HCT116 (cell line): ENCODE measurements at regions not wholly inside any gene's neighbourhood (a gene's known extent, or its start where the extent isn't known, plus 50 kb on each side); places are given as distances from the start of the nearest gene placed in this dataset.

Experiments used
- ATAC-seq: fragments of 200-7000 bp; cut with Tn5 transposase; 2 replicates; pipeline ENCODE4 v1.9.1; 2020; ENCODE audit warnings: mild to moderate bottlenecking, moderate library complexity
- BruUV-seq: library from RNA; stranded (reverse); fragments of 400-500 nt; replicated peaks from 2 replicates; lab custom pipeline; 2021; lab: Mats Ljungman, UMichigan
- CTCF ChIA-PET: fragments of 300-600 bp; sonication (Branson Sonifier 250); formaldehyde crosslinking; loops from one replicate; lab custom pipeline; 2021; ENCODE audit warnings: antibody characterized with exemption; lab: Charles Lee
- POLR2A ChIA-PET: fragments of 300-600, 350-600 bp; sonication (Branson Sonifier 250); formaldehyde crosslinking; loops from one replicate; lab custom pipeline; 2021; ENCODE audit warnings: antibody characterized with exemption; lab: Charles Lee
- RAD21 ChIA-PET, 2 experiments: fragments of 300-600 bp; sonication (Branson Sonifier 250); formaldehyde crosslinking; loops; one replicate each; lab custom pipeline; 2023; ENCODE audit warnings: low total read pairs in 2 of 2; ENCODE audit not compliant: uncharacterized antibody in 2 of 2, unreplicated experiment in 2 of 2, low non-redundant PET in 1 of 2; lab: Charles Lee
- DNase-seq: peaks from one replicate; pipeline ENCODE4 v3.0.0-alpha.2; 2010; ENCODE audit warnings: low read depth, low spot score
- H2AFZ ChIP-seq: fragments of 200-600 bp; shearing (Covaris generic), sonication (generic); 2 replicates; pipeline ENCODE4 v1.6.1; 2017; ENCODE audit warnings: low read depth, mixed run types, mixed read lengths, antibody characterized with exemption, low read length; ENCODE audit not compliant: poor library complexity, severe bottlenecking
- H3K27ac ChIP-seq: 2 replicates; pipeline ENCODE4 v1.5.1; 2012; ENCODE audit warnings: low read depth, low read length
- H3K27me3 ChIP-seq: fragments of 200-600 bp; sonication (generic); 2 replicates; pipeline ENCODE4 v1.6.1; 2016; ENCODE audit warnings: mixed run types, low read length, mixed read lengths; ENCODE audit not compliant: insufficient read depth
- H3K36me3 ChIP-seq, 2 experiments: fragments of 200-500 bp in 1 of 2; fragments of 200-600 bp in 1 of 2; sonication (Bioruptor generic) in 1 of 2; sonication (generic) in 1 of 2; 2 replicates each; pipeline versions ENCODE4 v1.5.1 to v1.6.1; 2014 to 2016; ENCODE audit warnings: low read length in 2 of 2, inconsistent platforms in 1 of 2, mixed read lengths in 1 of 2, mixed run types in 1 of 2; ENCODE audit not compliant: insufficient read depth in 2 of 2, control insufficient read depth in 1 of 2
- H3K4me1 ChIP-seq, 2 experiments: fragments of 200-600 bp in 1 of 2; sonication (generic) in 1 of 2; 2 replicates each; pipeline versions ENCODE4 v1.5.1 to v1.6.1; 2012 to 2017; ENCODE audit warnings: low read length in 2 of 2, inconsistent platforms in 1 of 2, mild to moderate bottlenecking in 1 of 2, mixed read lengths in 1 of 2, mixed run types in 1 of 2, moderate library complexity in 1 of 2; ENCODE audit not compliant: insufficient read depth in 2 of 2, control insufficient read depth in 1 of 2
- H3K4me2 ChIP-seq: fragments of 200-600 bp; sonication (generic); 2 replicates; pipeline ENCODE4 v1.6.1; 2017; ENCODE audit warnings: mixed run types, low read length, mixed read lengths
- H3K4me3 ChIP-seq, 2 experiments: fragments of 200-600 bp in 1 of 2; sonication (generic) in 1 of 2; replicated peaks in 1 of 2; 2 replicates each; pipeline ENCODE4 v1.5.1; 2011 to 2016; ENCODE audit warnings: low read length in 2 of 2, control low read depth in 1 of 2, low read depth in 1 of 2, mild to moderate bottlenecking in 1 of 2, mixed read lengths in 1 of 2, mixed run types in 1 of 2
- H3K79me2 ChIP-seq: fragments of 200-600 bp; sonication (generic); 2 replicates; pipeline ENCODE4 v1.6.1; 2017; ENCODE audit warnings: mild to moderate bottlenecking, mixed run types, low read length, moderate library complexity, mixed read lengths; ENCODE audit not compliant: insufficient read depth
- H3K9ac ChIP-seq: fragments of 200-600 bp; sonication (generic); 2 replicates; pipeline ENCODE4 v1.6.1; 2016; ENCODE audit warnings: low read length, mixed read lengths
- H3K9me2 ChIP-seq: fragments of 200-600 bp; sonication (generic), shearing (Covaris generic); 2 replicates; pipeline ENCODE4 v1.6.1; 2017; ENCODE audit warnings: mixed run types, mild to moderate bottlenecking, moderate library complexity; ENCODE audit not compliant: insufficient read depth
- H3K9me3 ChIP-seq, 2 experiments: fragments of 200-500 bp in 1 of 2; fragments of 200-600 bp in 1 of 2; sonication (Bioruptor generic) in 1 of 2; sonication (generic) in 1 of 2; 2 replicates each; pipeline ENCODE4 v1.6.1; 2014 to 2017; ENCODE audit warnings: low read length in 2 of 2, mixed read lengths in 2 of 2, inconsistent platforms in 1 of 2, low read depth in 1 of 2, mild to moderate bottlenecking in 1 of 2, mixed run types in 1 of 2, moderate library complexity in 1 of 2; ENCODE audit not compliant: control insufficient read depth in 1 of 2, insufficient read depth in 1 of 2
- H4K20me1 ChIP-seq: fragments of 200-600 bp; sonication (generic), shearing (Covaris generic); 2 replicates; pipeline ENCODE4 v1.6.1; 2017; ENCODE audit warnings: mixed run types, mild to moderate bottlenecking, moderate library complexity; ENCODE audit not compliant: insufficient read depth
- CBX3 ChIP-seq: IDR thresholded peaks from 2 replicates; pipeline ENCODE4 v1.6.1; 2012; ENCODE audit warnings: low read depth
- ELF1 ChIP-seq: IDR thresholded peaks from 2 replicates; pipeline ENCODE4 v1.6.1; 2012; ENCODE audit warnings: low read depth, borderline replicate concordance
- EZH2 ChIP-seq: fragments of 200-600 bp; sonication (generic); IDR thresholded peaks from 2 replicates; pipeline ENCODE4 v1.6.1; 2017; ENCODE audit warnings: antibody characterized with exemption, mixed run types
- EZH2phosphoT487 ChIP-seq: fragments of 200-600 bp; IDR thresholded peaks from 2 replicates; pipeline ENCODE4 v1.6.1; 2018; ENCODE audit warnings: antibody characterized with exemption, borderline replicate concordance
- JUND ChIP-seq: IDR thresholded peaks from 2 replicates; pipeline ENCODE4 v1.6.1; 2012
- POLR2A ChIP-seq: IDR thresholded peaks from 2 replicates; pipeline ENCODE4 v1.7.0; 2011; ENCODE audit warnings: borderline replicate concordance; ENCODE audit not compliant: insufficient read depth, insufficient read length; ENCODE audit errors: extremely low read depth
- POLR2AphosphoS5 ChIP-seq: IDR thresholded peaks from 2 replicates; pipeline ENCODE4 v1.6.1; 2011; ENCODE audit warnings: mild to moderate bottlenecking, low read depth, low read length, moderate library complexity
- RAD21 ChIP-seq: IDR thresholded peaks from 2 replicates; pipeline ENCODE4 v1.6.1; 2012; ENCODE audit warnings: low read depth, mild to moderate bottlenecking
- SP1 ChIP-seq: IDR thresholded peaks from 2 replicates; pipeline ENCODE4 v1.6.1; 2012; ENCODE audit warnings: low read depth
- SRF ChIP-seq: IDR thresholded peaks from 2 replicates; pipeline ENCODE4 v1.6.1; 2012; ENCODE audit warnings: low read depth
- YY1 ChIP-seq: IDR thresholded peaks from 2 replicates; pipeline ENCODE4 v1.6.1; 2011; ENCODE audit warnings: low read length, low read depth, moderate library complexity, mild to moderate bottlenecking; ENCODE audit not compliant: insufficient replicate concordance; ENCODE audit errors: extremely low read depth
- intact Hi-C: fragments of 100-400 bp; cut with micrococcal nuclease; formaldehyde crosslinking; loops from 2 replicates; pipeline ENCODE4 v1.10.0; 2022
- TF ChIP-seq, protein P1 (sequence below): IDR thresholded peaks from 2 replicates; pipeline ENCODE4 v1.6.1; 2012
- TF ChIP-seq, protein P2 (sequence below): IDR thresholded peaks from 2 replicates; pipeline ENCODE4 v1.6.1; 2012; ENCODE audit warnings: low read depth
- TF ChIP-seq, protein P3 (sequence below): IDR thresholded peaks from 2 replicates; pipeline ENCODE4 v1.6.1; 2011; ENCODE audit warnings: mild to moderate bottlenecking, low read length, moderate library complexity; ENCODE audit not compliant: insufficient replicate concordance; ENCODE audit errors: extremely low read depth
- TF ChIP-seq, protein P4 (sequence below): IDR thresholded peaks from 2 replicates; pipeline ENCODE4 v1.6.1; 2012

- H2AFZ ChIP-seq, result no peak overlapping the region
- BruUV-seq, result no TSS peak
- no peaks in the 10 kb centered on the region for H3K79me2 ChIP-seq
- H3K9me3 ChIP-seq, result peaks cover under 1 to 23% of the 10 kb centered on the region in 2 experiments; a peak in 2 of 4 replicates
- no peak overlapping the region for H3K9ac ChIP-seq
- H3K27ac ChIP-seq, result no peak overlapping the region
- H3K4me2 ChIP-seq, result no peak overlapping the region
- H3K27me3 ChIP-seq, result no peaks in the 10 kb centered on the region
- H4K20me1 ChIP-seq, result no peaks in the 10 kb centered on the region
- ChIA-PET POLR2A (no interaction called here), RAD21 (no interaction called here), CTCF (no interaction called here)
- no peak overlapping the region for H3K4me3 ChIP-seq
- TF ChIP-seq, protein P1, sequence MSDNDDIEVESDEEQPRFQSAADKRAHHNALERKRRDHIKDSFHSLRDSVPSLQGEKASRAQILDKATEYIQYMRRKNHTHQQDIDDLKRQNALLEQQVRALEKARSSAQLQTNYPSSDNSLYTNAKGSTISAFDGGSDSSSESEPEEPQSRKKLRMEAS, result no peak
- TF ChIP-seq, protein P2, sequence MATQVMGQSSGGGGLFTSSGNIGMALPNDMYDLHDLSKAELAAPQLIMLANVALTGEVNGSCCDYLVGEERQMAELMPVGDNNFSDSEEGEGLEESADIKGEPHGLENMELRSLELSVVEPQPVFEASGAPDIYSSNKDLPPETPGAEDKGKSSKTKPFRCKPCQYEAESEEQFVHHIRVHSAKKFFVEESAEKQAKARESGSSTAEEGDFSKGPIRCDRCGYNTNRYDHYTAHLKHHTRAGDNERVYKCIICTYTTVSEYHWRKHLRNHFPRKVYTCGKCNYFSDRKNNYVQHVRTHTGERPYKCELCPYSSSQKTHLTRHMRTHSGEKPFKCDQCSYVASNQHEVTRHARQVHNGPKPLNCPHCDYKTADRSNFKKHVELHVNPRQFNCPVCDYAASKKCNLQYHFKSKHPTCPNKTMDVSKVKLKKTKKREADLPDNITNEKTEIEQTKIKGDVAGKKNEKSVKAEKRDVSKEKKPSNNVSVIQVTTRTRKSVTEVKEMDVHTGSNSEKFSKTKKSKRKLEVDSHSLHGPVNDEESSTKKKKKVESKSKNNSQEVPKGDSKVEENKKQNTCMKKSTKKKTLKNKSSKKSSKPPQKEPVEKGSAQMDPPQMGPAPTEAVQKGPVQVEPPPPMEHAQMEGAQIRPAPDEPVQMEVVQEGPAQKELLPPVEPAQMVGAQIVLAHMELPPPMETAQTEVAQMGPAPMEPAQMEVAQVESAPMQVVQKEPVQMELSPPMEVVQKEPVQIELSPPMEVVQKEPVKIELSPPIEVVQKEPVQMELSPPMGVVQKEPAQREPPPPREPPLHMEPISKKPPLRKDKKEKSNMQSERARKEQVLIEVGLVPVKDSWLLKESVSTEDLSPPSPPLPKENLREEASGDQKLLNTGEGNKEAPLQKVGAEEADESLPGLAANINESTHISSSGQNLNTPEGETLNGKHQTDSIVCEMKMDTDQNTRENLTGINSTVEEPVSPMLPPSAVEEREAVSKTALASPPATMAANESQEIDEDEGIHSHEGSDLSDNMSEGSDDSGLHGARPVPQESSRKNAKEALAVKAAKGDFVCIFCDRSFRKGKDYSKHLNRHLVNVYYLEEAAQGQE, result no peak
- TF ChIP-seq EZH2, result no peak
- no peak for TF ChIP-seq CBX3
- TF ChIP-seq SP1, result no peak
- no peak for TF ChIP-seq RAD21
- TF ChIP-seq POLR2A, result no peak
- no peaks in the 10 kb centered on the region for H3K9me2 ChIP-seq
- ATAC-seq, result no peak
- intact Hi-C loops, result no loop called here
- no peaks in the 10 kb centered on the region for H3K36me3 ChIP-seq
- H3K4me1 ChIP-seq, result no peaks in the 10 kb centered on the region
- no peak for DNase-seq
Measured at GRCh38 chr13:58583966-58584365, 952.4 kb downstream of the PCDH17 start.

DNA sequence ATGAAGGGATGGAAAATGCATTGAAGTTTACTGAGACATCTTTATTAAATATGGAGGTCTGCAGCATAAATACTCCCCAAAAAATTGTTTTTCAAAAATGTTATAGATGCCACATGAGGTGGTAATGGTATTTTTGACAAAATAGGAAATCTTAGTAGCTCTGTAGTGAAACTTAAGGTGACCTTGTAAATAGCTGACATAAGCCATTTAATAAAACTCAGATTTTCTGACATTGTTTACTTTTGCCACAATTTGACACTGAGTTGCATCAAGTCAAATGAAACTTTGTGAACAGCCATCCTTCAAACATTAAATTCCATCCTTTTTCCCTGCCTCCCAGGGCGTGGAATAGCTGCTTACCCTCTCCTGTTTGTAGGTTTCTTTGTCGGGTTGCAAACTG, 953.1 kb downstream of the PCDH17 start:
- Histone ChIP-seq H3K4me3 (no peak overlapping the region), H3K4me1 (no peaks in the 10 kb centered on the region), H4K20me1 (no peaks in the 10 kb centered on the region), H3K9me2 (no peaks in the 10 kb centered on the region), H3K27me3 (no peaks in the 10 kb centered on the region), H3K9me3 (peaks cover 0 to 17% of the 10 kb centered on the region in 2 experiments; a peak in 1 of 4 replicates), H3K27ac (no peak overlapping the region), H2AFZ (no peak overlapping the region), H3K9ac (no peak overlapping the region), H3K79me2 (no peaks in the 10 kb centered on the region), H3K4me2 (no peak overlapping the region), H3K36me3 (no peaks in the 10 kb centered on the region)
- RAD21 ChIA-PET, result no interaction called here
- intact Hi-C loops, result no loop called here
- POLR2A ChIA-PET, result no interaction called here
- ATAC-seq (no peak), DNase-seq (no peak)
- CTCF ChIA-PET, result no interaction called here
- BruUV-seq, result no TSS peak
- TF ChIP-seq, protein P3, sequence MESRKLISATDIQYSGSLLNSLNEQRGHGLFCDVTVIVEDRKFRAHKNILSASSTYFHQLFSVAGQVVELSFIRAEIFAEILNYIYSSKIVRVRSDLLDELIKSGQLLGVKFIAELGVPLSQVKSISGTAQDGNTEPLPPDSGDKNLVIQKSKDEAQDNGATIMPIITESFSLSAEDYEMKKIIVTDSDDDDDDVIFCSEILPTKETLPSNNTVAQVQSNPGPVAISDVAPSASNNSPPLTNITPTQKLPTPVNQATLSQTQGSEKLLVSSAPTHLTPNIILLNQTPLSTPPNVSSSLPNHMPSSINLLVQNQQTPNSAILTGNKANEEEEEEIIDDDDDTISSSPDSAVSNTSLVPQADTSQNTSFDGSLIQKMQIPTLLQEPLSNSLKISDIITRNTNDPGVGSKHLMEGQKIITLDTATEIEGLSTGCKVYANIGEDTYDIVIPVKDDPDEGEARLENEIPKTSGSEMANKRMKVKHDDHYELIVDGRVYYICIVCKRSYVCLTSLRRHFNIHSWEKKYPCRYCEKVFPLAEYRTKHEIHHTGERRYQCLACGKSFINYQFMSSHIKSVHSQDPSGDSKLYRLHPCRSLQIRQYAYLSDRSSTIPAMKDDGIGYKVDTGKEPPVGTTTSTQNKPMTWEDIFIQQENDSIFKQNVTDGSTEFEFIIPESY, result no peak
- TF ChIP-seq, protein P1, result no peak
- no peak for TF ChIP-seq JUND
- TF ChIP-seq, protein P4, sequence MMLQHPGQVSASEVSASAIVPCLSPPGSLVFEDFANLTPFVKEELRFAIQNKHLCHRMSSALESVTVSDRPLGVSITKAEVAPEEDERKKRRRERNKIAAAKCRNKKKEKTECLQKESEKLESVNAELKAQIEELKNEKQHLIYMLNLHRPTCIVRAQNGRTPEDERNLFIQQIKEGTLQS, result no peak
- no peak for TF ChIP-seq SP1
- no peak for TF ChIP-seq POLR2AphosphoS5
- TF ChIP-seq SRF, result no peak
- no peak for TF ChIP-seq YY1
- TF ChIP-seq ELF1, result no peak
- TF ChIP-seq EZH2phosphoT487, result no peak
